GM18517 (cell line): ENCODE measurements at regions not wholly inside any gene's neighbourhood (a gene's known extent, or its start where the extent isn't known, plus 50 kb on each side); places are given as distances from the start of the nearest gene placed in this dataset.

Experiments
- ATAC-seq: cut with Tn5 transposase; IDR thresholded peaks from one replicate; pipeline ENCODE4 v1.9.1; 2021; ENCODE audit warnings: mild to moderate bottlenecking, moderate library complexity; ENCODE audit not compliant: unreplicated experiment

DNA sequence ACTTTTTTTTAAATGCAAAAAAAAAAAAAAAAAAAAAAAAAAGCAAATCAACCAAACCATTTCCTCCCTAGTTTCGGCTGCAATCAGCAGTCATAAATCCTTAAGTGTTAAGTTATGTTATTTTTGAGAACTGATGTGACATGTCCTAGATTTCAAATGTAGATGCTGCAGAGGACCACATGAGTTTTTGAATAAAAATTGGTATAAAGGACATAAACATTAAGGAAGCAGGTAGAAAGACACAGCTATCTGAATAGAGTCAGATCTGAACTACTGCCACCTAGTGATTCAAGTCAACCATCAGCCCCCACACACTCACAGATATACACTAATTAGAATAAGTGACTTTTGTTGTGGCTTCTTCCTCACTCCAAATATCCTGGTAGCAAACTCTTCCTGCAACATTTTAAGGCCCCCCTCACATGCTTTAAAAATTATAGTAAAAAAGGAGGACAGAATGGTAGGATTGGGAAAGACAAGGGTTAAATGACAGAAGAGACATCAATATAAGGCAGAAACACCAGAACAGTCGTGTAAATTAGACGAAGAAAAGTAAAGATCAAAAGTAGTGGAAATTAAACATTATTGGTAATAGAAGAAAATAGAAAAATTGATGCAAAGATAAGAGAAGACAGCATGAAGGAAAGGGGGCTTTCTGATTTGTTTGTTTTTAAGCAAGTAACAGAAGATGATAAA is 394.5 kb upstream of the ATP2B1 start:
- ATAC-seq: peak; percentile 85

DNA sequence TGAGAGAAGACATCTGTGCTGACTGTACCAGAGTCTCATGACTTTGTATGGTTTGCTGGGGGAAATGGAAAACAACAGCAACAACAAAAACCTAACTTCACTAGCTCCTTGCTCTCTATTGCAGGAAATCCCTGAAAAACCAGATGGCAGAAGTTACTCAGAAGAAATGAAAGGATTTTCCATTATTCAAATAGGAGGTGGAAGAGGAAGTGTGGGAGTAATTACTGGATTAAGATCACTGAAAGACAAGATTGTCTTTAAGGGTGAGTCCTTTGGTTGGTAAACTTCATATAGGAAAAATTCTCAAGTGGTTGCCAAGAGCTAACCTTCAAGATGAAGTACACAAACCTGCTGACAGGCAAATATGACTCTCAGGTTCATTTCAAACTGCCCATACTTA is 391.9 kb upstream of the ATP2B1 start:
- no peak for ATAC-seq

- ATAC-seq: no peak
These were observed 390.6 kb upstream of the ATP2B1 start for GRCh38 chr12:90099288-90099687.

GRCh38 chr12:90098132-90098779 is 389.6 kb upstream of the ATP2B1 start:
- ATAC-seq: no peak

DNA sequence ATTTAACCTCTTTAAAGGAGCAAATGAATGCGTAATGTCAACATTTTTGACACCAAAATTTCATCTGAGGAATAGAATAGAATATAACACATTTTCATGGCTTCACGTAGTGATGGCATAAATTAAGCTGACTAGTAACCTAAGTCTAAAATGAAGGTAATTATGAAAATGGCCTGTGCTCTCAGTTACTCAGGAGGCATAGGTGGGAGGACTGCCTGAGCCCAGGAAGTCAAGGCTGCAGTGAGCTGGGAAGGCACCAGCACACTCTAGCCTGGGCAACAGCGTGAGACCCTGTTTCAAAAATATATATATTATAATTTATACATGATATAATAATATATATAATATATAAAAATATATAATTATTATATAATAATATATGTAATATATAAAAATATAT is 383.2 kb upstream of the ATP2B1 start:
- no peak for ATAC-seq

GRCh38 chr12:90090929-90091651 is 382.5 kb upstream of the ATP2B1 start:
- no peak for ATAC-seq

GRCh38 chr12:90086281-90086680 is 377.6 kb upstream of the ATP2B1 start:
- ATAC-seq: no peak

GRCh38 chr12:90085494-90086274 is 377.0 kb upstream of the ATP2B1 start:
- no peak for ATAC-seq

GRCh38 chr12:90084018-90084417 is 375.4 kb upstream of the ATP2B1 start:
- no peak for ATAC-seq

DNA sequence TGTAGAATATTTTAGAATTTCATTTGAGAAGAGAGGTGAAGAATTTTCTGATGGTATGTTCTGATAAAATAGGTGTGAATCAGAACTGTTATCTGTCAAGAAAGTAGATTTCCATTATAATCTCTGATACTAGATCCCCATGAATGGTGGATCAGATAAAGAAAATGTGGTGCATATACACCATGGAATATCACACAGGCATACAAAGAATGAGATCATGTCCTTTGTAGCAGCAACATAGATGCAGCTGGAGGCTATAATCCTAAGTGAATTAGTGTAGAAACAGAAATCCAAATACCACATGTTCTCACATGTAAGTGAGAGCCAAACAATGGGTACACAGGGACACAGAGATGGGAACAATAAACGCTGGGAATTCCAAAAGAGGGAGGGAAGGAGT is 372.0 kb upstream of the ATP2B1 start:
- no peak for ATAC-seq

DNA sequence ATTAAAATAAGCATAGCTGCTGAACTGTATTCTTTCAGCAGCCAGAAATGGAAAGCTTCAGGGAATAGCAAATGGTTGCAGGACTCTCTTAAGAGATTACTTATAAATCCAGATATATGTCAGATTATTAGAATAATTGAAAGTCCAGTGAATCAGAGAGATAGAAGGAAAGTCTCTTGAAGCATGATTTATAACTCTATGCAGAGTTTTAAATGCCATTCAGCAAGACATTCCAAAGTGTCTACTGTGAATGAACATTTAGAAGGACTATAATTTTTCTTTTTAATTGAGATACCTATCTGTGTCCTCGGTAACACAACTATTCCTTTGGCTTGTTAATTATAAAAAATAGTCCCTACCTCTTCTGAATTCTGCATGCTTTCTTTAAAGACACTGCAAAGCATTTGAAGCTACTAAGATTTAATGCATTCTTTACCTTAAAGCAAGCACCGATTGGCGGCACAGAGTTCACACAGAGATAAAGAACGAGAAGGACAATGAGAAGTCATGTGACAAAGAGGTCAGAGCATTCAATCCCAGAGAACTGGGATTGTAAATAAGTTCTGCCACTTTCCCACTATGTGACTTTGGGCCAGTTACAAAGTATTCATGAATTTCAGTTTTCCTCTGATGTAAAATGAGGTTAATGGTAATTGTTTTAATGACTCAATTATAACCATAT is 371.0 kb upstream of the ATP2B1 start:
- ATAC-seq: no peak

GRCh38 chr12:90078344-90078743 is 369.7 kb upstream of the ATP2B1 start:
- no peak for ATAC-seq

- no peak for ATAC-seq
These were observed 369.1 kb upstream of the ATP2B1 start for GRCh38 chr12:90077756-90078155.

GRCh38 chr12:90076851-90077319 is 368.2 kb upstream of the ATP2B1 start:
- ATAC-seq: no peak

DNA sequence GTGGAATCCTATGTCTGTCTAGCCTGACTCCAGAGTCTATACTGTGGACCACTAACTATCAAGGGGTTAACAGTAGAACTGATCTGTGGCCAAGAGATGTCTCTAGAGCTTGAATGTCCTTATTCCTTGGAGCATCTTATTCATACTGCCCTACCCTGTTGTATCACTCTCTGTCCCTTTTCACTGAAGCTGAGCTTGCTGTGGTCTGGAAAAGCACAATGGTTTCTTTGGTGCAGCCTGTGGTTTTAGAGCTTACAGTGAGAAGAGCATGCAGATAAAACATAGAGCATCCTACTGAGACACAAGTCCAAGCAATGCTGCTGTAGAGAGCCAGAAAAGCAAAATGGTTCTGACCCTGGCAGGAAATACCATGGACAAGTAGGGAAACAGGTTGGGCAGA is 367.0 kb upstream of the ATP2B1 start:
- no peak for ATAC-seq

- peak; percentile 64 for ATAC-seq
These were observed 365.4 kb upstream of the ATP2B1 start for GRCh38 chr12:90074086-90074485.

GRCh38 chr12:90071996-90072395 is 363.4 kb upstream of the ATP2B1 start:
- no peak for ATAC-seq

DNA sequence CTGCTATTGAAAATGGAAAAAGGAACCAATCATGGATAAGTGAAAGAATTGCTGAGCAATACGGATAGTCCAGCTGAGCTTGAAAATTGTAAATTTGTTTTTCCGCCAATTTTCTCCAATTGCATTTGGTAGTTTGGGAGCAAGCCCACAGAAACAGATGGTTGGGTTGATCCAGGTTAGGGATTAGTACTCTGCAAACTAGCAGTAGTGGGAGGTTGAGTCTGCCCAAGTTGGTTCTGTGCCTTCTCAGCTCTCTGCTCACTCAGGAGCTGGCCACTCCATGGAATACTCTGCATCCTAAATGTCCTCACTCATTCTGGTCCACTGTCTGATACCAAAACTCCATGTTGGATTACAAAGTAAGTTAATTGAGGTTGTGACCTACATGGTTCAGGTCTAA is 361.1 kb upstream of the ATP2B1 start:
- ATAC-seq: no peak

GRCh38 chr12:90067791-90068190 is 359.2 kb upstream of the ATP2B1 start:
- no peak for ATAC-seq
